ENCODE measurements at regions not wholly inside any gene's neighbourhood (a gene's known extent, or its start where the extent isn't known, plus 50 kb on each side); places are given as distances from the start of the nearest gene placed in this dataset.

GRCh38 chr5:77904362-77904761, 128.2 kb upstream of the TBCA start:
- Histone ChIP-seq H3K4ac (ENCODE audit: low read depth, low read length) (no peak overlapping the region), H3K4me3 (ENCODE audit: insufficient read depth, low read depth, low read length) (no peak overlapping the region), H3K9me1 (ENCODE audit: insufficient read depth, low read length) (no peaks in the 10 kb centered on the region), H3K18ac (ENCODE audit: low read depth, low read length) (no peak overlapping the region), H2AFZ (replicated peaks; ENCODE audit: low read length, poor library complexity) (no peak overlapping the region), H2AK5ac (ENCODE audit: low read depth, low read length) (no peak overlapping the region), H3K56ac (ENCODE audit: extremely low read depth, insufficient read depth, low read length) (no peak overlapping the region), H3K4me2 (ENCODE audit: low read depth, low read length) (no peak overlapping the region), H3K27me3 (ENCODE audit: control insufficient read depth, insufficient read depth, low read length) (no peaks in the 10 kb centered on the region), H2AK9ac (replicated peaks; ENCODE audit: low read depth, low read length, poor library complexity) (no peak overlapping the region), H4K8ac (ENCODE audit: low read depth in 2 of 2, low read length in 2 of 2) (no peak overlapping the region), H3K23ac (ENCODE audit: low read depth, low read length) (no peak overlapping the region), H3K9ac (ENCODE audit: low read depth, low read length) (no peak overlapping the region), H3K14ac (replicated peaks; ENCODE audit: low read depth, low read length) (no peak overlapping the region), H2BK15ac (ENCODE audit: low read depth, low read length) (no peak overlapping the region), H3K9me3 (ENCODE audit: control insufficient read depth, insufficient read depth, low read length) (no peaks in the 10 kb centered on the region), H3K27ac (ENCODE audit: insufficient read depth, low read length) (no peak overlapping the region), H3K36me3 (ENCODE audit: control insufficient read depth, insufficient read depth, low read length) (no peaks in the 10 kb centered on the region), H3K4me1 (ENCODE audit: control insufficient read depth, insufficient read depth, low read length) (no peaks in the 10 kb centered on the region), H4K5ac (ENCODE audit: low read depth, low read length) (no peak overlapping the region), H4K91ac (ENCODE audit: insufficient read depth, low read depth, low read length) (no peak overlapping the region), H2BK120ac (ENCODE audit: low read depth, low read length) (no peak overlapping the region), H4K20me1 (ENCODE audit: insufficient read depth, low read length) (no peaks in the 10 kb centered on the region), H2BK20ac (ENCODE audit: low read depth, low read length) (no peak overlapping the region), H3K79me1 (ENCODE audit: low read depth in 1 of 2, low read length in 2 of 2) (no peaks in the 10 kb centered on the region), H2BK5ac (ENCODE audit: low read depth, low read length, poor library complexity, severe bottlenecking) (no peak overlapping the region)
- CTCF ChIA-PET, result interaction anchor here (1.1 kb wide), 1 partner anchor 8 kb away, joined by 4 read pairs; no protein-coding TSS in a partner anchor
- POLR2A ChIA-PET (ENCODE audit: unreplicated experiment), result no interaction called here
- TF ChIP-seq POLR2A (IDR thresholded peaks at IDR 0.05; ENCODE audit: low read depth, low read length) (no peak), RAD21 (IDR thresholded peaks at IDR 0.05; ENCODE audit: low read length) (no peak), ELK1 (IDR thresholded peaks at IDR 0.05; ENCODE audit: borderline replicate concordance, low read depth, low read length) (no peak), MXI1 (IDR thresholded peaks at IDR 0.05; ENCODE audit: borderline replicate concordance, low read depth, low read length) (no peak), RCOR1 (IDR thresholded peaks at IDR 0.05; ENCODE audit: insufficient replicate concordance, low read length) (no peak), USF2 (IDR thresholded peaks at IDR 0.05; ENCODE audit: low read depth, low read length) (no peak), MAZ (IDR thresholded peaks at IDR 0.05; ENCODE audit: borderline replicate concordance, low read depth, low read length) (no peak), CTCF (conservative IDR thresholded peaks at IDR 0.05; ENCODE audit: low read depth, low read length) (no peak)
- dilution Hi-C loops (cut with HindIII; ENCODE audit: low sequenced_read_pairs, unreplicated experiment), result no loop called here
- in situ Hi-C loops (cut with MboI; ENCODE audit: low sequenced_read_pairs), result no loop called here
- ATAC-seq (ENCODE audit: low read depth), result no peak
- WGBS, 2 experiments (ENCODE audit: extremely low coverage in 2 of 2, insufficient read length in 1 of 2), result no CpG with 5 or more reads among the region's 3 CpGs
- BruUV-seq (replicated peaks), result no TSS peak
- intact Hi-C loops (cut with micrococcal nuclease), result no loop called here
- no peak for DNase-seq

Data from IMR-90 (cell line).